Right forelimb (tissue), 1 donor: ENCODE measurements at regions not wholly inside any gene's neighbourhood (a gene's known extent, or its start where the extent isn't known, plus 50 kb on each side); places are given as distances from the start of the nearest gene placed in this dataset.

Source experiments
- DNase-seq: peaks from one replicate; pipeline ENCODE4 v3.0.0-alpha.2; 2018

GRCh38 chr20:60599381-60599780 is 641.2 kb downstream of the CDH26 start:
- DNase-seq, result no peak

- no peak for DNase-seq
Observed at GRCh38 chr20:60600036-60600435, 641.8 kb downstream of the CDH26 start.

- DNase-seq, result no peak
Observed at GRCh38 chr20:60624066-60624465, 628.0 kb upstream of the CDH4 start.

- DNase-seq, result no peak
Observed at GRCh38 chr20:60627751-60628565, 624.1 kb upstream of the CDH4 start.

GRCh38 chr20:60628749-60629148 is 623.3 kb upstream of the CDH4 start:
- no peak for DNase-seq

- no peak for DNase-seq
Observed at GRCh38 chr20:60629206-60629605, 622.9 kb upstream of the CDH4 start.

- DNase-seq, result no peak
Observed at GRCh38 chr20:60630609-60631008, 621.5 kb upstream of the CDH4 start.

GRCh38 chr20:60631585-60632287 is 620.3 kb upstream of the CDH4 start:
- no peak for DNase-seq

- DNase-seq, result no peak
Observed at GRCh38 chr20:60632391-60633262, 619.4 kb upstream of the CDH4 start.

GRCh38 chr20:60634491-60635172 is 617.4 kb upstream of the CDH4 start:
- no peak for DNase-seq

- no peak for DNase-seq
Observed at GRCh38 chr20:60636417-60636816, 615.6 kb upstream of the CDH4 start.

- no peak for DNase-seq
Observed at GRCh38 chr20:60637801-60638200, 614.3 kb upstream of the CDH4 start.

- DNase-seq, result no peak
Observed at GRCh38 chr20:60638430-60639098, 613.5 kb upstream of the CDH4 start.

GRCh38 chr20:60641879-60642447 is 610.1 kb upstream of the CDH4 start:
- no peak for DNase-seq

- DNase-seq, result no peak
Observed at GRCh38 chr20:60642541-60642940, 609.5 kb upstream of the CDH4 start.

GRCh38 chr20:60648556-60648955 is 603.5 kb upstream of the CDH4 start:
- DNase-seq, result no peak

GRCh38 chr20:60649541-60649940 is 602.5 kb upstream of the CDH4 start:
- no peak for DNase-seq

GRCh38 chr20:60650087-60650486 is 602.0 kb upstream of the CDH4 start:
- DNase-seq, result no peak

- DNase-seq, result no peak
Observed at GRCh38 chr20:60652046-60652445, 600.0 kb upstream of the CDH4 start.

GRCh38 chr20:60652615-60653014 is 599.4 kb upstream of the CDH4 start:
- no peak for DNase-seq

- no peak for DNase-seq
Observed at GRCh38 chr20:60653111-60653845, 598.8 kb upstream of the CDH4 start.
